GM23338 (cell line): ENCODE measurements at regions not wholly inside any gene's neighbourhood (a gene's known extent, or its start where the extent isn't known, plus 50 kb on each side); places are given as distances from the start of the nearest gene placed in this dataset.
"Not testable (repeated sequence)": the region's sequence is repeated elsewhere in the genome, so short reads cannot be mapped to it uniquely, and the experiment has no call there.

Experiments used
- ATAC-seq: fragments of 200-7000 bp; cut with Tn5 transposase; 3 replicates; pipeline ENCODE4 v1.9.1; 2020
- DNase-seq: peaks from one replicate; pipeline ENCODE4 v3.0.0-alpha.2; 2015; ENCODE audit warnings: low spot score
- H2AFZ ChIP-seq: fragments of 200-600 bp; sonication (generic); 2 replicates; pipeline ENCODE4 v1.8.0; 2016; ENCODE audit warnings: antibody characterized with exemption, mild to moderate bottlenecking, moderate library complexity
- H3F3A ChIP-seq: fragments of 200-600 bp; sonication (generic); replicated peaks from 2 replicates; pipeline ENCODE4 v1.8.0; 2017; ENCODE audit warnings: antibody characterized with exemption, mixed run types, low read depth
- H3K27ac ChIP-seq: fragments of 200-600 bp; sonication (generic); 2 replicates; pipeline ENCODE4 v1.6.1; 2016; ENCODE audit warnings: low read depth
- H3K27me3 ChIP-seq: fragments of 200-600 bp; sonication (generic); 2 replicates; pipeline ENCODE4 v1.8.0; 2016; ENCODE audit warnings: mild to moderate bottlenecking, mixed run types, moderate library complexity; ENCODE audit not compliant: insufficient read depth
- H3K36me3 ChIP-seq: fragments of 200-600 bp; sonication (generic); 2 replicates; pipeline ENCODE4 v1.8.0; 2016; ENCODE audit warnings: mild to moderate bottlenecking; ENCODE audit not compliant: insufficient read depth
- H3K4me1 ChIP-seq: fragments of 200-600 bp; sonication (generic); 2 replicates; pipeline ENCODE4 v1.8.0; 2016; ENCODE audit warnings: mild to moderate bottlenecking, moderate library complexity; ENCODE audit not compliant: insufficient read depth
- H3K4me2 ChIP-seq: fragments of 200-600 bp; sonication (generic); 2 replicates; pipeline ENCODE4 v1.7.1; 2017; ENCODE audit warnings: mixed run types
- H3K4me3 ChIP-seq: fragments of 200-600 bp; sonication (generic); 2 replicates; pipeline ENCODE4 v1.6.1; 2016; ENCODE audit warnings: mixed run types
- H3K79me2 ChIP-seq: fragments of 200-600 bp; sonication (generic); replicated peaks from 2 replicates; pipeline ENCODE4 v1.8.0; 2017; ENCODE audit warnings: mild to moderate bottlenecking; ENCODE audit not compliant: insufficient read depth
- H3K9me2 ChIP-seq: fragments of 200-600 bp; sonication (generic); 2 replicates; pipeline ENCODE4 v1.8.0; 2017; ENCODE audit not compliant: insufficient read depth
- H4K20me1 ChIP-seq: fragments of 200-600 bp; sonication (generic); replicated peaks from 2 replicates; pipeline ENCODE4 v1.8.0; 2017; ENCODE audit warnings: mild to moderate bottlenecking; ENCODE audit not compliant: insufficient read depth
- H3K27ac Mint-ChIP-seq: 2 replicates; pipeline ENCODE4 v1.8.0; 2020; ENCODE audit warnings: inconsistent platforms, mild to moderate bottlenecking, moderate library complexity, mixed read lengths
- H3K27me3 Mint-ChIP-seq: 3 replicates; pipeline ENCODE4 v1.8.0; 2022; ENCODE audit warnings: low read depth, mild to moderate bottlenecking, moderate library complexity, mixed read lengths, inconsistent platforms; ENCODE audit not compliant: insufficient read depth, poor library complexity
- H3K36me3 Mint-ChIP-seq: 3 replicates; pipeline ENCODE4 v1.8.0; 2021; ENCODE audit warnings: low read depth, mild to moderate bottlenecking, inconsistent platforms, moderate library complexity, mixed read lengths
- H3K4me1 Mint-ChIP-seq: 3 replicates; pipeline ENCODE4 v1.8.0; 2020; ENCODE audit warnings: mild to moderate bottlenecking, inconsistent platforms, mixed read lengths
- H3K4me3 Mint-ChIP-seq: 3 replicates; pipeline ENCODE4 v1.8.0; 2021; ENCODE audit warnings: moderate library complexity, mild to moderate bottlenecking, inconsistent platforms, mixed read lengths
- H3K9me3 Mint-ChIP-seq: 3 replicates; pipeline ENCODE4 v1.8.0; 2020; ENCODE audit warnings: moderate library complexity, mild to moderate bottlenecking, inconsistent platforms, mixed read lengths
- EZH2 ChIP-seq: fragments of 200-600 bp; sonication (generic); IDR thresholded peaks from one replicate; pipeline ENCODE4 v1.8.0; 2017; ENCODE audit warnings: antibody characterized with exemption, mild to moderate bottlenecking, low read depth; ENCODE audit not compliant: unreplicated experiment
- EZH2phosphoT487 ChIP-seq: fragments of 200-600 bp; sonication (generic); IDR thresholded peaks from one replicate; pipeline ENCODE4 v1.8.1; 2018; ENCODE audit warnings: antibody characterized with exemption; ENCODE audit not compliant: unreplicated experiment
- JUNB ChIP-seq: IDR thresholded peaks from one replicate; pipeline ENCODE4 v1.6.1; 2016; ENCODE audit warnings: antibody characterized with exemption; ENCODE audit not compliant: unreplicated experiment
- NANOG ChIP-seq: IDR thresholded peaks from 2 replicates; pipeline ENCODE4 v1.6.1; 2016; ENCODE audit warnings: antibody characterized with exemption, borderline replicate concordance
- POLR2AphosphoS5 ChIP-seq: IDR thresholded peaks from 2 replicates; pipeline ENCODE4 v1.6.1; 2016; ENCODE audit warnings: antibody characterized with exemption, low read depth
- STAT1 ChIP-seq: IDR thresholded peaks from one replicate; pipeline ENCODE4 v1.6.1; 2016; ENCODE audit warnings: antibody characterized with exemption; ENCODE audit not compliant: unreplicated experiment
- ZNF114 ChIP-seq: fragments of 250-450 bp; sonication (Bioruptor Pico); IDR thresholded peaks from 2 replicates; pipeline ENCODE4 v1.5.0; 2020; ENCODE audit warnings: mild to moderate bottlenecking, moderate library complexity
- TF ChIP-seq, protein P1 (sequence below): fragments of 250-450 bp; sonication (Bioruptor Pico); IDR thresholded peaks from 2 replicates; pipeline ENCODE4 v1.5.0; 2020; ENCODE audit warnings: mild to moderate bottlenecking, moderate library complexity
- TF ChIP-seq, protein P2 (sequence below): IDR thresholded peaks from 2 replicates; pipeline ENCODE4 v1.6.1; 2016; ENCODE audit warnings: antibody characterized with exemption
- TF ChIP-seq, protein P3 (sequence below), 2 experiments: fragments of 200-600 bp in 1 of 2; sonication (generic) in 1 of 2; conservative IDR thresholded peaks; 2 replicates each; pipeline versions ENCODE4 v1.5.1 to v1.6.1; 2016 to 2017; ENCODE audit warnings: antibody characterized with exemption in 2 of 2, low read depth in 2 of 2, mild to moderate bottlenecking in 2 of 2, moderate library complexity in 1 of 2

DNA sequence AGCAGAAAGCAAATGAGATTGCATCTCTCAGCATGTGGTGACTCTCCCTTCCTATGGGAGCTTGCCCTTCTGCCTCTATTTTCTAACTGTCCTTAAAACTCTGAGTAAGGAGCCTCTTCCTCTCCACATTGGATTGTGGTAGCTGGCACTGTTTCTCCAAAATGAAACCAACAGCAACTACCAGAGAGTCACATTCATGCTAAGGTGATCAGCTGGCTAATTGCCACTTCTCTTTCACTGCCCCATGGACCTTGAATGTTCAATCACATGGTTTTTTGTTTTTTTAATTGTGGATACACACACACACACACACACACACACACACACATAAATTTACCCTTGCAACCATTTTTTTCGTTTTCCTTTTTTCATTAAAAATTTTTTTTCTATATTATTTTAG lies 154.7 kb upstream of the TSC22D1 start (continued):
- TF ChIP-seq, protein P1, sequence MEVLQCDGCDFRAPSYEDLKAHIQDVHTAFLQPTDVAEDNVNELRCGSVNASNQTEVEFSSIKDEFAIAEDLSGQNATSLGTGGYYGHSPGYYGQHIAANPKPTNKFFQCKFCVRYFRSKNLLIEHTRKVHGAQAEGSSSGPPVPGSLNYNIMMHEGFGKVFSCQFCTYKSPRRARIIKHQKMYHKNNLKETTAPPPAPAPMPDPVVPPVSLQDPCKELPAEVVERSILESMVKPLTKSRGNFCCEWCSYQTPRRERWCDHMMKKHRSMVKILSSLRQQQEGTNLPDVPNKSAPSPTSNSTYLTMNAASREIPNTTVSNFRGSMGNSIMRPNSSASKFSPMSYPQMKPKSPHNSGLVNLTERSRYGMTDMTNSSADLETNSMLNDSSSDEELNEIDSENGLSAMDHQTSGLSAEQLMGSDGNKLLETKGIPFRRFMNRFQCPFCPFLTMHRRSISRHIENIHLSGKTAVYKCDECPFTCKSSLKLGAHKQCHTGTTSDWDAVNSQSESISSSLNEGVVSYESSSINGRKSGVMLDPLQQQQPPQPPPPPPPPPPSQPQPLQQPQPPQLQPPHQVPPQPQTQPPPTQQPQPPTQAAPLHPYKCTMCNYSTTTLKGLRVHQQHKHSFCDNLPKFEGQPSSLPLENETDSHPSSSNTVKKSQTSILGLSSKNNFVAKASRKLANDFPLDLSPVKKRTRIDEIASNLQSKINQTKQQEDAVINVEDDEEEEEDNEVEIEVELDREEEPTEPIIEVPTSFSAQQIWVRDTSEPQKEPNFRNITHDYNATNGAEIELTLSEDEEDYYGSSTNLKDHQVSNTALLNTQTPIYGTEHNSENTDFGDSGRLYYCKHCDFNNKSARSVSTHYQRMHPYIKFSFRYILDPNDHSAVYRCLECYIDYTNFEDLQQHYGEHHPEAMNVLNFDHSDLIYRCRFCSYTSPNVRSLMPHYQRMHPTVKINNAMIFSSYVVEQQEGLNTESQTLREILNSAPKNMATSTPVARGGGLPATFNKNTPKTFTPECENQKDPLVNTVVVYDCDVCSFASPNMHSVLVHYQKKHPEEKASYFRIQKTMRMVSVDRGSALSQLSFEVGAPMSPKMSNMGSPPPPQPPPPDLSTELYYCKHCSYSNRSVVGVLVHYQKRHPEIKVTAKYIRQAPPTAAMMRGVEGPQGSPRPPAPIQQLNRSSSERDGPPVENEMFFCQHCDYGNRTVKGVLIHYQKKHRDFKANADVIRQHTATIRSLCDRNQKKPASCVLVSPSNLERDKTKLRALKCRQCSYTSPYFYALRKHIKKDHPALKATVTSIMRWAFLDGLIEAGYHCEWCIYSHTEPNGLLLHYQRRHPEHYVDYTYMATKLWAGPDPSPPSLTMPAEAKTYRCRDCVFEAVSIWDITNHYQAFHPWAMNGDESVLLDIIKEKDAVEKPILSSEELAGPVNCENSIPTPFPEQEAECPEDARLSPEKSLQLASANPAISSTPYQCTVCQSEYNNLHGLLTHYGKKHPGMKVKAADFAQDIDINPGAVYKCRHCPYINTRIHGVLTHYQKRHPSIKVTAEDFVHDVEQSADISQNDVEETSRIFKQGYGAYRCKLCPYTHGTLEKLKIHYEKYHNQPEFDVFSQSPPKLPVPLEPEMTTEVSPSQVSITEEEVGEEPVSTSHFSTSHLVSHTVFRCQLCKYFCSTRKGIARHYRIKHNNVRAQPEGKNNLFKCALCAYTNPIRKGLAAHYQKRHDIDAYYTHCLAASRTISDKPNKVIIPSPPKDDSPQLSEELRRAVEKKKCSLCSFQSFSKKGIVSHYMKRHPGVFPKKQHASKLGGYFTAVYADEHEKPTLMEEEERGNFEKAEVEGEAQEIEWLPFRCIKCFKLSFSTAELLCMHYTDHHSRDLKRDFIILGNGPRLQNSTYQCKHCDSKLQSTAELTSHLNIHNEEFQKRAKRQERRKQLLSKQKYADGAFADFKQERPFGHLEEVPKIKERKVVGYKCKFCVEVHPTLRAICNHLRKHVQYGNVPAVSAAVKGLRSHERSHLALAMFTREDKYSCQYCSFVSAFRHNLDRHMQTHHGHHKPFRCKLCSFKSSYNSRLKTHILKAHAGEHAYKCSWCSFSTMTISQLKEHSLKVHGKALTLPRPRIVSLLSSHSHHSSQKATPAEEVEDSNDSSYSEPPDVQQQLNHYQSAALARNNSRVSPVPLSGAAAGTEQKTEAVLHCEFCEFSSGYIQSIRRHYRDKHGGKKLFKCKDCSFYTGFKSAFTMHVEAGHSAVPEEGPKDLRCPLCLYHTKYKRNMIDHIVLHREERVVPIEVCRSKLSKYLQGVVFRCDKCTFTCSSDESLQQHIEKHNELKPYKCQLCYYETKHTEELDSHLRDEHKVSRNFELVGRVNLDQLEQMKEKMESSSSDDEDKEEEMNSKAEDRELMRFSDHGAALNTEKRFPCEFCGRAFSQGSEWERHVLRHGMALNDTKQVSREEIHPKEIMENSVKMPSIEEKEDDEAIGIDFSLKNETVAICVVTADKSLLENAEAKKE (CRISPR knock-in tag), result no peak
- TF ChIP-seq STAT1 (no peak), NANOG (no peak), EZH2phosphoT487 (no peak), EZH2 (no peak), JUNB (no peak), POLR2AphosphoS5 (no peak), ZNF114 (CRISPR knock-in tag) (no peak)
- TF ChIP-seq, protein P2, sequence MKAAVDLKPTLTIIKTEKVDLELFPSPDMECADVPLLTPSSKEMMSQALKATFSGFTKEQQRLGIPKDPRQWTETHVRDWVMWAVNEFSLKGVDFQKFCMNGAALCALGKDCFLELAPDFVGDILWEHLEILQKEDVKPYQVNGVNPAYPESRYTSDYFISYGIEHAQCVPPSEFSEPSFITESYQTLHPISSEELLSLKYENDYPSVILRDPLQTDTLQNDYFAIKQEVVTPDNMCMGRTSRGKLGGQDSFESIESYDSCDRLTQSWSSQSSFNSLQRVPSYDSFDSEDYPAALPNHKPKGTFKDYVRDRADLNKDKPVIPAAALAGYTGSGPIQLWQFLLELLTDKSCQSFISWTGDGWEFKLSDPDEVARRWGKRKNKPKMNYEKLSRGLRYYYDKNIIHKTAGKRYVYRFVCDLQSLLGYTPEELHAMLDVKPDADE, result no peak

DNA sequence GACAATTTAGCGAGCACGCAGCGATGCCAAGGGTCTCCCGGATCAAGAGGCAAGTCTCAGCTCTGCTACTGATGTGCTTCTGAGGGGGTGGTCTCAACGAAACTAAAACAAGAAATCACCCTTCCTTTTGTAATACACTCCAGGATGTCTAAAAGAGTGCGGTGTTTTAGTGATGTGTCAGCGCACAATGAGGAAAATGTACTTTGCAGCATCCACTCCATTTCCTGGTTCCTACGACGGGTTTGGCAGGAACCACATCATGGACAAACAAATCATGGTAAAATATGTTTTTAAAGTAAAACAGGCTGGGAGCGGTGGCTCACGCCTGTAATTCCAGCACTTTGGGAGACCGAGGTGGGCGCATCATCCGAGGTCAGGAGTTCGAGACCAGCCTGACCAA lies 154.0 kb upstream of the TSC22D1 start:
- ATAC-seq (no peak), DNase-seq (no peak)
- Histone ChIP-seq H3K9me2 (no peaks in the 10 kb centered on the region), H2AFZ (no peak overlapping the region), H4K20me1 (no peaks in the 10 kb centered on the region), H3F3A (no peaks in the 10 kb centered on the region), H3K4me3 (no peak overlapping the region), H3K27me3 (no peaks in the 10 kb centered on the region), H3K79me2 (no peaks in the 10 kb centered on the region), H3K36me3 (no peaks in the 10 kb centered on the region), H3K4me2 (no peak overlapping the region), H3K27ac (no peak overlapping the region), H3K4me1 (no peaks in the 10 kb centered on the region)
- Mint-ChIP-seq H3K4me1 (peaks cover 8% of the 10 kb centered on the region; the same call in 2 of the 3 replicates), H3K36me3 (no peaks in the 10 kb centered on the region), H3K27ac (no peak overlapping the region), H3K9me3 (no peaks in the 10 kb centered on the region; the same call in 2 of the 3 replicates), H3K27me3 (peaks cover 7% of the 10 kb centered on the region), H3K4me3 (no peak overlapping the region)
- TF ChIP-seq, protein P2, result no peak
- TF ChIP-seq, protein P3, sequence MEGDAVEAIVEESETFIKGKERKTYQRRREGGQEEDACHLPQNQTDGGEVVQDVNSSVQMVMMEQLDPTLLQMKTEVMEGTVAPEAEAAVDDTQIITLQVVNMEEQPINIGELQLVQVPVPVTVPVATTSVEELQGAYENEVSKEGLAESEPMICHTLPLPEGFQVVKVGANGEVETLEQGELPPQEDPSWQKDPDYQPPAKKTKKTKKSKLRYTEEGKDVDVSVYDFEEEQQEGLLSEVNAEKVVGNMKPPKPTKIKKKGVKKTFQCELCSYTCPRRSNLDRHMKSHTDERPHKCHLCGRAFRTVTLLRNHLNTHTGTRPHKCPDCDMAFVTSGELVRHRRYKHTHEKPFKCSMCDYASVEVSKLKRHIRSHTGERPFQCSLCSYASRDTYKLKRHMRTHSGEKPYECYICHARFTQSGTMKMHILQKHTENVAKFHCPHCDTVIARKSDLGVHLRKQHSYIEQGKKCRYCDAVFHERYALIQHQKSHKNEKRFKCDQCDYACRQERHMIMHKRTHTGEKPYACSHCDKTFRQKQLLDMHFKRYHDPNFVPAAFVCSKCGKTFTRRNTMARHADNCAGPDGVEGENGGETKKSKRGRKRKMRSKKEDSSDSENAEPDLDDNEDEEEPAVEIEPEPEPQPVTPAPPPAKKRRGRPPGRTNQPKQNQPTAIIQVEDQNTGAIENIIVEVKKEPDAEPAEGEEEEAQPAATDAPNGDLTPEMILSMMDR (conservative IDR thresholded peaks at IDR 0.05; ENCODE audit: low read depth in 2 of 2), result no peak
- TF ChIP-seq STAT1, result no peak

DNA sequence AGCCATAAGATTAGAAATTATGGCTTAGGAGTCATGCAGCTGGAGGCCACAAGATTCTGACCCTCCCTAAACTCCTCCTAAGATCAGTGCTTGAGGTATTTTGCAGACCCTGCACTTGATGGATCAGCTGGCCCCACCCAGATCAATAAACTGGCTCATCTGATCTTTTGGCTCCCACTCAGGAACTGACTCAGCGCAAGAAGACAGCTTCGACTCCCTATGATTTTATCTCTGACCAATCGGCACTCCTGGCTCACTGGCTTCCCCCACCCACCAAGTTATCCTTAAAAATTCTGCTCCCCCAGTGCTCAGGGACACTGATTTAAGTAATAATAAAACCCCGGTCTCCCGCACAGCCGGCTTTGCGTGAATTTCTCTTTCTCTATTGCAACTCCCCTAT lies 151.5 kb upstream of the TSC22D1 start:
- not testable (repeated sequence) for H2AFZ ChIP-seq, H3K27me3 Mint-ChIP-seq, DNase-seq, H3K27ac Mint-ChIP-seq, H3K36me3 ChIP-seq, H3K4me3 Mint-ChIP-seq, H3K4me3 ChIP-seq, H3K4me1 Mint-ChIP-seq, H3F3A ChIP-seq, H3K4me2 ChIP-seq, H3K36me3 Mint-ChIP-seq, H3K27ac ChIP-seq, H3K4me1 ChIP-seq, H3K27me3 ChIP-seq, H3K9me3 Mint-ChIP-seq, ATAC-seq, H4K20me1 ChIP-seq, H3K79me2 ChIP-seq, H3K9me2 ChIP-seq
